T-helper 1 cell treated with Interleukin-12 subunit alpha and Interleukin-12 subunit beta and Interleukin-4 antibody, amounts not matched to agents 30 μg/mL and 1 μg/mL, for 36 hours (primary cell): ENCODE measurements at regions not wholly inside any gene's neighbourhood (a gene's known extent, or its start where the extent isn't known, plus 50 kb on each side); places are given as distances from the start of the nearest gene placed in this dataset.

ENCODE experiments used
- H3K27ac Mint-ChIP-seq: one replicate; pipeline ENCODE4 v1.8.0; 2021; ENCODE audit warnings: mild to moderate bottlenecking, mixed read lengths
- H3K27me3 Mint-ChIP-seq: one replicate; pipeline ENCODE4 v1.8.0; 2021; ENCODE audit warnings: low read depth, mixed read lengths
- H3K36me3 Mint-ChIP-seq: one replicate; pipeline ENCODE4 v1.8.0; 2021; ENCODE audit warnings: low read depth, mixed read lengths
- H3K4me1 Mint-ChIP-seq: one replicate; pipeline ENCODE4 v1.8.0; 2021; ENCODE audit warnings: low read depth, mixed read lengths
- H3K4me3 Mint-ChIP-seq: one replicate; pipeline ENCODE4 v1.8.0; 2021; ENCODE audit warnings: mild to moderate bottlenecking, moderate library complexity, mixed read lengths
- H3K9me3 Mint-ChIP-seq: one replicate; pipeline ENCODE4 v1.8.0; 2021; ENCODE audit warnings: mixed read lengths

DNA sequence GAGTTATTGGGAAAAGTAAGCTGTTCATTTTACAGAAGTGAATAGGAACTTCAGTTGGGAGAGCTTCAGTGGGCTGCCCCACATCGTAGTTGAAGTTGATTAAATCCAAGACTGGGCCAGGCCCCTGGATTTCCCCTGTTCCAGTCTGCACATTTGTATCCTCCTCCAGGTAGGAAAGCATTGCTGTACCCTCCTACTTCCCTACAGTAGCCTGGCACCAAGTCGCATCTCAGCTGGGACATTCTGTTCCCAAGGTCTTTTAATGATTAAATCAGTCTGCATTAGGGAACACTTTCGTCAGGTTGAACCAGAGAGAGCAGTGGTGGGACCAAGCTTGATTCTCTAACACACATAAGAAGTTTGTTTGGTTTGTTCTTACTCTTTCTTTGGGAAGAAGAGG lies 165.8 kb upstream of the PPARGC1A start:
- no peak overlapping the region for H3K4me3 Mint-ChIP-seq
- no peaks in the 10 kb centered on the region for H3K9me3 Mint-ChIP-seq
- H3K36me3 Mint-ChIP-seq, result no peaks in the 10 kb centered on the region
- H3K4me1 Mint-ChIP-seq, result no peaks in the 10 kb centered on the region
- no peak overlapping the region for H3K27ac Mint-ChIP-seq
- H3K27me3 Mint-ChIP-seq, result no peaks in the 10 kb centered on the region

- Mint-ChIP-seq H3K27ac (no peak overlapping the region), H3K9me3 (no peaks in the 10 kb centered on the region), H3K4me3 (no peak overlapping the region), H3K27me3 (no peaks in the 10 kb centered on the region), H3K36me3 (no peaks in the 10 kb centered on the region), H3K4me1 (no peaks in the 10 kb centered on the region)
These were observed 165.1 kb upstream of the PPARGC1A start for GRCh38 chr4:24054910-24055309.

- Mint-ChIP-seq H3K27me3 (no peaks in the 10 kb centered on the region), H3K4me3 (no peak overlapping the region), H3K4me1 (no peaks in the 10 kb centered on the region), H3K27ac (no peak overlapping the region), H3K9me3 (no peaks in the 10 kb centered on the region), H3K36me3 (no peaks in the 10 kb centered on the region)
These were observed 164.1 kb upstream of the PPARGC1A start for GRCh38 chr4:24053934-24054333.

DNA sequence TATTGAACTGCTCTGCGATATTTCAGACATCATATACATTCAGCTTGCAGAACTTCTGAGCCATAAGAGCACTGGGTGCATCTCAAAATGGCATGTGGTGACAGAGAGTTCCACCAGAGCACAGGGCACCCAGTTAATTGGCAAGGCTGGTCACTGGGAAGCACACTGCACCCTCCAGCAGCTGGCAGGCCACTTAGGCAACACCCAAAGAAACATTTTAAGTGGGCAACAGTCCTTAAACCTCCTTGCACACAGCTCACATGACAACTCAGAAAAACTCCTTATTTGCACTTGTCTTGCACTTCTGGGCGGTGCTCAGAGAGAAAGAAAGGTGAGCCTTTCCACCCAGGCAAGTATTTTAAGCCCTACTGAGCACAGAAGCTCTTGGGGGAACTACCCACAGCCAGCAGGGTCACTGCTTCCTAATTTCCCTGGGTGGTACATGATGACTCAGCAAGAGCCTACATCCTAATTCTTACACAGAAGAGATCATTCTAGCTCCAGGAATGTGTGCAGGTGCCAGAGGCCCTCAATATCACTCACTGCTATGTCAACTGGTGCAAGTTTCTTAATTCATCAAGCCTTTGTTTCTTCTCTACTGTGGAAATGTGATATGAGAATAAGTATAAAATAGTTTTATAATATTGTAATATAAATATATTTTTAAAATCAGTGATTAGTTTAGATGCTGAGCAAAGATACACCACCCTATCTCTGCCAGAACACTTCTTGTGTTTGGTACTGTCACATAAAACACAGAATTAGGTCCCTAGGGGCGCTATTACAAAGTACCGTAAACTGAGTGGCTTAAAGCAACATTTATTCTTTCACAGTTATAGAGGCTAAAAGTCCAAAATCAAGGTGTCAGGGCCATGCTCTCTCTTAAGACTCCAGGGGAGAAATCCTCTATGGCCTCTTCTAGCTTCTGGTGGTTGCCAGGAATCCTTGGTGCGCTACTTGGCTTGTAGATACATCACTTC lies 155.1 kb upstream of the PPARGC1A start:
- no peaks in the 10 kb centered on the region for H3K36me3 Mint-ChIP-seq
- H3K9me3 Mint-ChIP-seq, result no peaks in the 10 kb centered on the region
- no peak overlapping the region for H3K4me3 Mint-ChIP-seq
- no peaks in the 10 kb centered on the region for H3K4me1 Mint-ChIP-seq
- H3K27me3 Mint-ChIP-seq, result no peaks in the 10 kb centered on the region
- no peak overlapping the region for H3K27ac Mint-ChIP-seq

DNA sequence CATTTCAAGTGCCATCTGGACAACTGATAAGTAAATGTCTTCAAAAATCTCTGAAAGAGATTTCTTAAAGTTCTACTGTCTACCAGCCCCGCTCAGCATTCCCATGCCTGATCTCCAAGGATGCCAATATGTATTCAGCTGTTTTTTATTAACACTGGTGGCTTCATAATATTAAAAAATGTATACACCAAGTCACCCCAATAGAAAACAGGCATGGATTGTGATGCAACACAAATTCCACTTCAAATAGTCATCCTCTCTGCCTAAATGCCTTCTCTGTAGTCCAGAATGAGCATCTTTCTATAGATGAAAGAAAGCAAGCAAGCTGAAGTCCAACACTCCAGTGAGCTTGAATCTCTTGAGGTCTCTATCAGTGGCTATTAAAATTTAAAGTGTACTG lies 152.2 kb upstream of the PPARGC1A start:
- no peaks in the 10 kb centered on the region for H3K9me3 Mint-ChIP-seq
- no peak overlapping the region for H3K27ac Mint-ChIP-seq
- H3K4me3 Mint-ChIP-seq, result no peak overlapping the region
- no peaks in the 10 kb centered on the region for H3K4me1 Mint-ChIP-seq
- H3K27me3 Mint-ChIP-seq, result no peaks in the 10 kb centered on the region
- H3K36me3 Mint-ChIP-seq, result no peaks in the 10 kb centered on the region

GRCh38 chr4:24040811-24041210 lies 151.0 kb upstream of the PPARGC1A start:
- Mint-ChIP-seq H3K36me3 (no peaks in the 10 kb centered on the region), H3K27me3 (no peaks in the 10 kb centered on the region), H3K9me3 (no peaks in the 10 kb centered on the region), H3K27ac (no peak overlapping the region), H3K4me3 (no peak overlapping the region), H3K4me1 (no peaks in the 10 kb centered on the region)

DNA sequence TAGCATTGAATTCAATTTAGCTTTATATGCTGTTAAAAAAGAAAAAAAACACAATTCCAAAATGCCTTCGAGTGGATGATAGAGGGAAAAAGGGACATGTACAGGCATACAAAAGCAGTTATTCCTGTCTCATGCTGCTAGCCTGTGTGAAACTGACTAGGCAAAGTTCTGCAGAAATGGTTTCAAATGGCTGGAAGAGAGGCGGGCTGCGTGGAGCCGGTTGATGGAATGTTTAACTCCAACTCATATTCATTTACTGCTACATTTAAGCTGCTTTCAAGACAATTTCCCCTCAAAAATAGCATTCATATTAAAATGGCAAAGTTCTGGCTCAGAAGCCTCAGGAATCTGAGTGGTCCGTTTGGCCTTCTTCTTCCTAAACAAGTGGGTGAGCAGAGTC lies 143.8 kb upstream of the PPARGC1A start:
- Mint-ChIP-seq H3K27ac (no peak overlapping the region), H3K4me1 (no peaks in the 10 kb centered on the region), H3K36me3 (no peaks in the 10 kb centered on the region), H3K4me3 (no peak overlapping the region), H3K9me3 (no peaks in the 10 kb centered on the region), H3K27me3 (no peaks in the 10 kb centered on the region)

DNA sequence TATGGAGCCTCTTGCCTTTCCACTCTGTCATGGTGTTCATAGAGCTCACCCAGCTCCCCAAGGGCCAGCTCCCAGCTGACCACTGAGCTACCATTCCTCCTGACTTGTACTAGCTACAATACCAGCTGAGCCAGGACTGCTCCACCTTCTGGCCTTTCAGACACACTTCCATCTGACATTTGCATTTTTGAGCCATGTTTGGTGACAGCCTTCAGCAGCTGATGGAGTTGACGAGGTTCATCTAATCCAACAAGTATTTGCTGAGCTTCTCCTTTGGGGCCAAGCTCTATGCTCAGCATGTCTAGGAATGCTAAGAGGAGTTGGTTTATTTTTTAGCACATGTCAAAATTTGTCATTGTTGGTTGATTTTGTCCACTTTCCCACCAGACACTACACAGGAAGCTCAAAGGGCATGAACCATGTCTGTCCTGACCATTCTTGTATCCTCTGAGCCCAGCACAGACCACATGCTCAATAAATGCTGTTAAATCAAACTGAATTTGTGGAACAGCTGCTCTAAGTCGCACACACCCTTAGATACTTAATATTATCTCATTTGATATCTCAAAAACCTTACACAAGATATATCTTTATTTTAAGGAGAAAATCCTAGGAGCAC lies 142.6 kb upstream of the PPARGC1A start:
- Mint-ChIP-seq H3K27me3 (no peaks in the 10 kb centered on the region), H3K9me3 (no peaks in the 10 kb centered on the region), H3K36me3 (no peaks in the 10 kb centered on the region), H3K4me1 (no peaks in the 10 kb centered on the region), H3K27ac (no peak overlapping the region), H3K4me3 (no peak overlapping the region)

DNA sequence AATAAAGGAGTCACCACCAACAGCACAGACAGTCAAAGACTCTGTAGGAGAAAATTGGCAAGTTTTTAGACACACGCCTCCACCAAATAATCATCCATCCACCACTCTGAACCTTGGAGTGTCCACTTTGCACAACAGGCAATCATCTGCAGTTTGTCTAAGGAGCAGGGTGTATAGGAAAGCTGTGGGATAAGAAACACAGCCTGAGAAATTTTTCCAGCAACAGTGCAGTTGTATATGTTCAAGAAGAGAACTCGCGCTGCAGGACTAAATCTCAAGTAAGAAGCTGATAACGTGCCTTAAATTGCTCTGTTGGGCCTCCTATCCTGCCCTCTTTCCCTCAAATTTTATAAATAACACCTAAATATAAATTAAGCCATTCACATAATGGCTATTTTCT lies 136.7 kb upstream of the PPARGC1A start:
- Mint-ChIP-seq H3K27me3 (no peaks in the 10 kb centered on the region), H3K9me3 (no peaks in the 10 kb centered on the region), H3K27ac (no peak overlapping the region), H3K36me3 (no peaks in the 10 kb centered on the region), H3K4me3 (no peak overlapping the region), H3K4me1 (no peaks in the 10 kb centered on the region)

DNA sequence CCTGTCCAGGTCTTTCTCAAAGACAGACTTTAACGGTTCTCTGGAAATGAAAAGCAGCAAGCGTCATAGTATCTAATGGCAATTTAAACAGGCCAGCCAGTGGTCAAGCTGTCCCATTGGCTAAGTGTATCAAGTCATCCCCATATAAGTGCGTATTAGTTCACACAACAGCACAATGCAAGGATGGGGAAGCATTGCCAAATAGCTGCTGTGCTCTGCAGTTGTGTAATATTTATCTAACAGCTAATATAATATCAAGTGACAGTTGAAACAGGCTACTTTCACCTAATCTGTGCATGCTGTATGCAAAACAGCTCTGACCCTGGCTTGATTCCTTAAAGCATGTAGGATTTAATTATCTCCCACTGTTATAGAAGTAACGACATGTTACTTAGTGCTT lies 134.8 kb upstream of the PPARGC1A start:
- Mint-ChIP-seq H3K4me3 (no peak overlapping the region), H3K27me3 (no peaks in the 10 kb centered on the region), H3K36me3 (no peaks in the 10 kb centered on the region), H3K4me1 (no peaks in the 10 kb centered on the region), H3K9me3 (no peaks in the 10 kb centered on the region), H3K27ac (no peak overlapping the region)

GRCh38 chr4:24024157-24024556 lies 134.3 kb upstream of the PPARGC1A start:
- H3K27me3 Mint-ChIP-seq, result no peaks in the 10 kb centered on the region
- no peak overlapping the region for H3K27ac Mint-ChIP-seq
- no peaks in the 10 kb centered on the region for H3K9me3 Mint-ChIP-seq
- no peak overlapping the region for H3K4me3 Mint-ChIP-seq
- H3K4me1 Mint-ChIP-seq, result no peaks in the 10 kb centered on the region
- no peaks in the 10 kb centered on the region for H3K36me3 Mint-ChIP-seq

- H3K27ac Mint-ChIP-seq, result no peak overlapping the region
- no peaks in the 10 kb centered on the region for H3K36me3 Mint-ChIP-seq
- no peaks in the 10 kb centered on the region for H3K27me3 Mint-ChIP-seq
- H3K4me3 Mint-ChIP-seq, result no peak overlapping the region
- H3K4me1 Mint-ChIP-seq, result no peaks in the 10 kb centered on the region
- no peaks in the 10 kb centered on the region for H3K9me3 Mint-ChIP-seq
These were observed 125.9 kb upstream of the PPARGC1A start for GRCh38 chr4:24015782-24016181.

DNA sequence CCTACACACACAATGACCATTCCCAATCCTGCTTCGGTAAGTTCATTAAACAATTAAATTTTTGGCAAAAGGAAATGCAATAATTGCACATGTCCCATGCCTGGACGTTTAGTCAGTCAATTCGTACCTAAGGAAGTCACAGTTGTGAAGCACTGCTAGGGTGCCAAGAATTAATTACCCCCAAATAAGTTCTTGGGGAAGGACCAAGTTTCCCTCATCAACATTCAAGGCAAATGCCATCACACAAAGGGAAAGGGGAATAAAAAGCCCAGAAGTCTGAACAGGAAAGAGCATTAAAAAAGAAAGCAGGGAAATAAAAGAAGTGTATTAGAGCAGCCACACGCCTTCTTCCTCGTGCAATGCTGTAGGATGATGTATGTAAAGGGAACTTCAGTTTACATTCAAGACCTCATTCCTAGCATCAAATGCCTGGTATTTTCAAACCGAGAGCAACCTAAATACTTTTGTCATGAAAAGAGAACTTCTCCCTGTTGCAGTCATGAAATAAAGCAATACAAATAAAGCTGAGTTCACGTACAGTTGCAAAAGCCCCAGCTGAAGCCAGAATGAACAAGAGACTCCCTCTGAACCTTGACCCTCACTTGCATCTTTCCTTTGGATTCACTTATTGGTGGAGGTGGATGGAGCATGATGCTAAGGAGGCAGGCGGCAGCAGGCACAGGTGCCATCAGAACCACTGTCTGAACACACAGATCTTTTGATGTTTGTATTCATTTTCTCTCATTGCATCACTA lies 124.0 kb upstream of the PPARGC1A start:
- no peaks in the 10 kb centered on the region for H3K27me3 Mint-ChIP-seq
- H3K4me3 Mint-ChIP-seq, result no peak overlapping the region
- no peak overlapping the region for H3K27ac Mint-ChIP-seq
- H3K36me3 Mint-ChIP-seq, result no peaks in the 10 kb centered on the region
- no peaks in the 10 kb centered on the region for H3K9me3 Mint-ChIP-seq
- no peaks in the 10 kb centered on the region for H3K4me1 Mint-ChIP-seq

GRCh38 chr4:24010994-24011393 lies 121.1 kb upstream of the PPARGC1A start:
- H3K36me3 Mint-ChIP-seq, result no peaks in the 10 kb centered on the region
- H3K4me3 Mint-ChIP-seq, result no peak overlapping the region
- H3K27ac Mint-ChIP-seq, result no peak overlapping the region
- H3K9me3 Mint-ChIP-seq, result no peaks in the 10 kb centered on the region
- no peaks in the 10 kb centered on the region for H3K27me3 Mint-ChIP-seq
- no peaks in the 10 kb centered on the region for H3K4me1 Mint-ChIP-seq

DNA sequence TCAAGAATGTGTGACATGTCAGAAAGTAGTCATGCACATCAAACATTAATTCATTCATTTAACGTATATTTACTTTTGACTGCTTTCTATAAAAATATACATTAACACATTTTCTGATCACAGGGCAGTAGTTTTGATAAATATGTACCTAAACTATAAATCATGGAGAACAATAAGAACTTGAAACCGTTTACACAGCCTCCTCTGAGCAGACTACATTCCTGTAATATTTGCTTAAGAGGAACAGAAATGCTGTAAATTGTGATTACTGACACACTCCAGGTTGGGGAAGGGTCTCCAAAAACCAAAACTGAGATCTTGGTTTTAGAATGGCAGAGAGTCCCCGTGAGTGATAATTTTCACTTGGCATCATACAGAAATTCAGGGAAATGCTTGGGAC lies 120.7 kb upstream of the PPARGC1A start:
- H3K27ac Mint-ChIP-seq, result no peak overlapping the region
- no peaks in the 10 kb centered on the region for H3K27me3 Mint-ChIP-seq
- no peak overlapping the region for H3K4me3 Mint-ChIP-seq
- no peaks in the 10 kb centered on the region for H3K9me3 Mint-ChIP-seq
- no peaks in the 10 kb centered on the region for H3K36me3 Mint-ChIP-seq
- H3K4me1 Mint-ChIP-seq, result no peaks in the 10 kb centered on the region
